ENCODE measurements at regions not wholly inside any gene's neighbourhood (a gene's known extent, or its start where the extent isn't known, plus 50 kb on each side); places are given as distances from the start of the nearest gene placed in this dataset.
"Not testable (repeated sequence)": the region's sequence is repeated elsewhere in the genome, so short reads cannot be mapped to it uniquely, and the experiment has no call there.

DNA sequence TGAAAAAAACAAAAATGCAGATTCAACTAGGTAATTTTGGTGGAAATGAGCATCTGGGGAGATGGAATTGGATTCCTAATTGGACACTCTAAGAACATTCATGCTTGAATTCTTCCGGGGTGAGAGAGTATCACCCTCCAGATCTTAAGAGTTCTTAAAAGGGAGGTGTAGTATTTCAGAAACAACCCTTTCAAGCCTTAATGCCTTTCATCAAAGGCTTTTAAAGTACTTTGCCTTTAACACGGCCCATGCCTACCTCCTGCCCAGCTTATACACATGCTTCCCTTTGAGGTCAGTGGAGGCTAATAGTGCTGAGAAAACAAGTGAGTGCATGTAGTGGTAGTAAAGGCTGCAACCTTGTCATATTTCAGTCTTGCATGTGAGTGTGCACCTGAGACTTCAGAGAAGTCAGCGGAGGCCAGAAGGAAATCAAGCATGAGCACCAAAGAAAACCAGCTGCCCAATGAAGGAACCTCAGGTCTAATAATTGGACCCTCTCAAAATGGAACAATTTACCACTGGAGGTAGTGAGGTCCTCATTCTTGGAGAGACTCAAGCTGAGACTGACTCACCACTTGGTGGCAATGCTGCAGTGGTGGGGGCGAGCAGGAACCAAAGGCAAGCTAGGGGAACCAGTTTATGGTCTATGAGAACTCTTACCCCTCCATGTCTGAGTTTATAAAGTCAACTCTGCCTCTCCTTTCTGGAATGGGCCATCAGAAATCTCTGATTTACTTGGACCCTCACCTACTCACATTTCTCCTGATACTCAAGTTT is 98.4 kb upstream of the GDNF start:
- no peak overlapping the region for H3K27ac ChIP-seq
- TF ChIP-seq, protein P1, sequence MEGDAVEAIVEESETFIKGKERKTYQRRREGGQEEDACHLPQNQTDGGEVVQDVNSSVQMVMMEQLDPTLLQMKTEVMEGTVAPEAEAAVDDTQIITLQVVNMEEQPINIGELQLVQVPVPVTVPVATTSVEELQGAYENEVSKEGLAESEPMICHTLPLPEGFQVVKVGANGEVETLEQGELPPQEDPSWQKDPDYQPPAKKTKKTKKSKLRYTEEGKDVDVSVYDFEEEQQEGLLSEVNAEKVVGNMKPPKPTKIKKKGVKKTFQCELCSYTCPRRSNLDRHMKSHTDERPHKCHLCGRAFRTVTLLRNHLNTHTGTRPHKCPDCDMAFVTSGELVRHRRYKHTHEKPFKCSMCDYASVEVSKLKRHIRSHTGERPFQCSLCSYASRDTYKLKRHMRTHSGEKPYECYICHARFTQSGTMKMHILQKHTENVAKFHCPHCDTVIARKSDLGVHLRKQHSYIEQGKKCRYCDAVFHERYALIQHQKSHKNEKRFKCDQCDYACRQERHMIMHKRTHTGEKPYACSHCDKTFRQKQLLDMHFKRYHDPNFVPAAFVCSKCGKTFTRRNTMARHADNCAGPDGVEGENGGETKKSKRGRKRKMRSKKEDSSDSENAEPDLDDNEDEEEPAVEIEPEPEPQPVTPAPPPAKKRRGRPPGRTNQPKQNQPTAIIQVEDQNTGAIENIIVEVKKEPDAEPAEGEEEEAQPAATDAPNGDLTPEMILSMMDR (IDR thresholded peaks at IDR 0.05): no peak
- TF ChIP-seq ZFX (IDR thresholded peaks at IDR 0.05; ENCODE audit: borderline replicate concordance): no peak

DNA sequence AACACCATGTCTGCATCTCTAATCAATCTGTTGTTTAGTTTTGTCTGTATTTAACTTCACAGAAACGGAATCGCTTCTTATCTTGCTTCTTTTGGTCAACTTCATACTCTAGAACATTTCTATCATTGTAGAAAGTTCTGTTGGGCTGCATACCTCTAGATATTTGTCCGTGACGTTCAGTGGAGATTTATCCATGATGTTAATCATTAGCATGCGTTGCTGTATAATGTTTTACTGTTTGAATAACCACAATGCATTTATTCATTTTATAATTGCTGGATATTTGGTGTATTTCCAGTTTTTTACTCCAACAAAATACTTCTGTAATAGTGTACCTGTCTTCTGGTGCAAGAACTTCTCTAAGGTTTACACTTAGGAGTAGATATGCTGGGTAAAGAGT is 96.2 kb upstream of the GDNF start:
- no peak for TF ChIP-seq ZFX (IDR thresholded peaks at IDR 0.05; ENCODE audit: borderline replicate concordance)
- TF ChIP-seq, protein P1 (IDR thresholded peaks at IDR 0.05): no peak
- no peak overlapping the region for H3K27ac ChIP-seq

DNA sequence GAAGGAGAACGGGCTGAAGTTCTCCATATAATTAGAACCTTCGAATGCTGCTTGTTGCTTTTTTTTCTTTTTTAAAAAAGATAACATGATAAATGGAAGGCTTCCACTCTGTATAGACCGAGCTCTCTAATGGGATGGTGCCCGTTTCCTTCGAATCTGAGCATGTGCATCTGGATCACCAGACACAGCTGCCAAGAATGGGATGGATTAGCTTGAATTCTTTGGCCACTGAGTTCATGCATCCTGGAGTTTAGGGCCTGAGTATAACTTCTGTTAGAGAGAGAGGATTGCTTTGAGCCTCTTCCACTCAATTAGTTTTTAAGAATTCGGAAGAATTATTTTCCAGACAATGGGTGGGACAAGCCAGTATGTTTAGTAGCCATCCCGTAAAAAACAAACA is 93.7 kb upstream of the GDNF start:
- H3K27ac ChIP-seq: no peak overlapping the region
- TF ChIP-seq ZFX (IDR thresholded peaks at IDR 0.05; ENCODE audit: borderline replicate concordance): no peak
- TF ChIP-seq, protein P1 (IDR thresholded peaks at IDR 0.05): no peak

DNA sequence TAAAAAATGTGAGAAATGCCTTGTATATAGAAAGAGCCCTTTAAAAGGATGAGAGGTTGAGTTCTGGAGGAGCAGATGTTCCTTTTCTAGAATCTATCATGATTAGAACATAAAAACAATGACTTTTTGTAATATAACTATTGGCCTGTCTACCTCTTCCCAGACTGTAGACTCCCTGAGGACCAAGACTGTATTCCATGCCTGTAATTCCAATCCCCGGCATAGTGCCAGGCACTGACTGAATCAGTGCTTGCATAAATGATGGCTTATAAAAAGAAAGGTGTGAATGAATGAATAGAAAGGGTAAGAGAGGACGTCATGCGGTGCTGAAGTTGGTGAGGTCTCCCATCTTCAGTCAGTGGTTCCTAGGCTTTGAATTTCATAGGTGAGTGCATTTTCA is 92.6 kb upstream of the GDNF start:
- H3K27ac ChIP-seq: no peak overlapping the region
- TF ChIP-seq, protein P1 (IDR thresholded peaks at IDR 0.05): no peak
- TF ChIP-seq ZFX (IDR thresholded peaks at IDR 0.05; ENCODE audit: borderline replicate concordance): no peak

DNA sequence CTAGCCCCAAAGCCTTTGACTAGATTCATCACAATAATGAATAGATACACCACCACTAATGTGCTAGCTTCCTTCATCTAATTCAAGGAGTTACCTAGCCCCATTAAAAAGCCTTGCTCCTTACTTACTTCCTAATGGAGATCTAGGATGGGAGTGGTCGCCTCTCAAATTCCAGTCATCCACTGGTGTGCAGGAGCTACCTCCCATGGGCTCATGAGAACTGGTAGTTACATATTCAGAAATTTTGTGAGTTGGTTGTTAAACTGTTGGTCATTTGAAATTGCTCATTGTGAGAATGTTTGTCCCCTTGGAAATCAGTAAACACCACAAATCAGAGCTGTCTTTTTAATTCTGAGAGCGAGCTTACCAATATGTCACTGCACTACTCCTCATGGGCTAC is 91.7 kb upstream of the GDNF start:
- H3K27ac ChIP-seq: no peak overlapping the region
- no peak for TF ChIP-seq ZFX (IDR thresholded peaks at IDR 0.05; ENCODE audit: borderline replicate concordance)
- TF ChIP-seq, protein P1 (IDR thresholded peaks at IDR 0.05): no peak

DNA sequence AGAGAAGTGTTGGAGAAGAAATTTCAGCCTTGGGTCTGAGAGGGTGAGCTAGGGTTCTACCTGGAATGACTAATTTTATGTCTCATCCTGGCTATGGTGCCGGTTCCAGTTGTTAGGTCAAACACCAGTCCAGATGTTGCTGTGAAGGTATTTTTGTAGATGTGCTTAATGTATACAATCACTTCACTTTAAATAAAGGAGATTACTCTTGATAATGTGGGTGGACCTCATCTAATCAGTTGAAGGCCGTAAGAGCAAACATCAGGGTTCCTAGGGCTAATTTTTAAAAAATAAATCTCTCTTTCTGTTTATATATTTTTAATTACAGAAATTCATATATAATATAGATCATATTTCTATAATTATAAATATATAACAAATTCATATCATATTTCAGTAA is 90.5 kb upstream of the GDNF start:
- TF ChIP-seq, protein P1 (IDR thresholded peaks at IDR 0.05): no peak
- no peak for TF ChIP-seq ZFX (IDR thresholded peaks at IDR 0.05; ENCODE audit: borderline replicate concordance)
- H3K27ac ChIP-seq: no peak overlapping the region

DNA sequence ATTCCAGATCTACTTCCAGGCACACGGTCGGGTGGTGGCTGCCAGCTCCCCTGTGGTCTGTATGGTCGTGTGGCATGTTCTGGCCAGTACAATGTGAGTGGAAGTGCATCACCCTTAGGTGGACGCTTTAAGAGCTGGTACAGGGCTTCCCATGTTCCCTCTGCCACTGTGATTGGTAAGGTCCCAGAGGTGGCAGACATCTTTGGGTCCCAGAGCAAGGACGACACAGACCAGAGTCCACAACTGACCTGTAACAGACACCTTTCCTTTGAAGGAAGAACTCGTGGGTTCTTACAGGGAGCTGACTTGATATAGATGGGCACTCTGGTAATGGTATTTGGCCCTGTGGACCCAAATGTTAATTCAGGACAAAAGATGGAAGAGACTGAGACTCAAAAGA is 90.0 kb upstream of the GDNF start:
- TF ChIP-seq ZFX (IDR thresholded peaks at IDR 0.05; ENCODE audit: borderline replicate concordance): no peak
- TF ChIP-seq, protein P1 (IDR thresholded peaks at IDR 0.05): no peak

DNA sequence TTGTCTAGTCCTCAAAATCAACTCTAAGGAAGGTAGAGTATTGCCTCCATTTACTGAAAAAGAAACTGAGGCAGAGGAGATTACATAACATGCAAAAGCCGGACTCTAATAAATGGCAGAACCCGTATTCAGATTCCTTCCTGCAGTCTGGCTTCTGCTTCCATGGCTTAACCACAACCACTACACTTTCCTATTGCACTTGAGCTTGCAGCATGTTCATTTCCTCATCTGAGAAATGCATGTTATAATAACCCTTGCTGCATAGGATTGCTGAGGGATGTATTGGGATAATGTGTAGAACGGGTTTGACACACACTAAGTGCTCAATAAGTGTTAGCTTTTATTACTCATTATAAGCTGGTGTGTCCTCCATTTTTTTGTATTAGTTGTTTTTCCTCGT is 87.9 kb upstream of the GDNF start:
- H3K27ac ChIP-seq: not testable (repeated sequence)

More for the DNA sequence above, 90.0 kb upstream of the GDNF start:
- no peak overlapping the region for H3K27ac ChIP-seq

Measured in 22Rv1 (cell line).